IMR-90 (cell line): ENCODE measurements at regions not wholly inside any gene's neighbourhood (a gene's known extent, or its start where the extent isn't known, plus 50 kb on each side); places are given as distances from the start of the nearest gene placed in this dataset.
"Not testable (repeated sequence)": the region's sequence is repeated elsewhere in the genome, so short reads cannot be mapped to it uniquely, and the experiment has no call there.

Source experiments
- ATAC-seq: fragments of 200-7000 bp; cut with Tn5 transposase; 2 replicates; pipeline ENCODE4 v1.9.1; 2020; ENCODE audit warnings: low read depth, mild to moderate bottlenecking, moderate library complexity
- BruUV-seq: library from RNA; stranded (reverse); fragments of 400-500 nt; replicated peaks from 2 replicates; lab custom pipeline; 2021; lab: Mats Ljungman, UMichigan
- CTCF ChIA-PET: fragments of 300-600 bp; formaldehyde crosslinking; extraction: SDS; loops from one replicate; lab custom pipeline; 2021; ENCODE audit warnings: antibody characterized with exemption; lab: Yijun Ruan, JAX
- POLR2A ChIA-PET: fragments of 300-600 bp; sonication (Branson Sonifier 250); formaldehyde crosslinking; loops from one replicate; lab custom pipeline; 2022; ENCODE audit warnings: antibody characterized with exemption; ENCODE audit not compliant: unreplicated experiment; lab: Charles Lee
- DNase-seq: peaks from one replicate; pipeline ENCODE4 v3.0.0; 2013
- H2AFZ ChIP-seq: replicated peaks from 2 replicates; pipeline ENCODE3; 2013; ENCODE audit warnings: low read length, mild to moderate bottlenecking; ENCODE audit not compliant: poor library complexity
- H2AK5ac ChIP-seq: 2 replicates; pipeline ENCODE4 v1.6.1; 2013; ENCODE audit warnings: low read depth, low read length, inconsistent platforms
- H2AK9ac ChIP-seq: replicated peaks from 2 replicates; pipeline ENCODE3; 2013; ENCODE audit warnings: mild to moderate bottlenecking, low read depth, low read length, moderate library complexity; ENCODE audit not compliant: poor library complexity
- H2BK120ac ChIP-seq: 2 replicates; pipeline ENCODE4 v1.6.1; 2013; ENCODE audit warnings: low read depth, low read length, inconsistent platforms
- H2BK15ac ChIP-seq: 3 replicates; pipeline ENCODE4 v1.6.1; 2013; ENCODE audit warnings: low read depth, low read length, inconsistent platforms
- H2BK20ac ChIP-seq: 2 replicates; pipeline ENCODE4 v1.6.1; 2013; ENCODE audit warnings: low read depth, mild to moderate bottlenecking, inconsistent platforms, low read length, moderate library complexity
- H2BK5ac ChIP-seq: 2 replicates; pipeline ENCODE4 v1.6.1; 2013; ENCODE audit warnings: mild to moderate bottlenecking, low read depth, low read length, inconsistent platforms; ENCODE audit not compliant: poor library complexity, severe bottlenecking
- H3K14ac ChIP-seq: replicated peaks from 2 replicates; pipeline ENCODE4 v1.6.1; 2013; ENCODE audit warnings: low read depth, low read length, inconsistent platforms
- H3K18ac ChIP-seq: 2 replicates; pipeline ENCODE4 v1.6.1; 2013; ENCODE audit warnings: low read depth, low read length, control low read depth
- H3K23ac ChIP-seq: 2 replicates; pipeline ENCODE4 v1.6.1; 2013; ENCODE audit warnings: low read depth, low read length, inconsistent platforms
- H3K27ac ChIP-seq: 2 replicates; pipeline ENCODE4 v1.5.1; 2013; ENCODE audit warnings: mild to moderate bottlenecking, control low read depth, low read length; ENCODE audit not compliant: insufficient read depth
- H3K27me3 ChIP-seq: 2 replicates; pipeline ENCODE4 v1.6.1; 2013; ENCODE audit warnings: low read length; ENCODE audit not compliant: control insufficient read depth, insufficient read depth
- H3K36me3 ChIP-seq: 2 replicates; pipeline ENCODE4 v1.6.1; 2013; ENCODE audit warnings: low read length, mixed read lengths; ENCODE audit not compliant: control insufficient read depth, insufficient read depth
- H3K4ac ChIP-seq: 2 replicates; pipeline ENCODE4 v1.6.1; 2013; ENCODE audit warnings: low read depth, low read length, inconsistent platforms
- H3K4me1 ChIP-seq: 2 replicates; pipeline ENCODE4 v1.6.1; 2013; ENCODE audit warnings: low read length, mixed read lengths; ENCODE audit not compliant: control insufficient read depth, insufficient read depth
- H3K4me2 ChIP-seq: 2 replicates; pipeline ENCODE4 v1.6.1; 2013; ENCODE audit warnings: low read depth, mild to moderate bottlenecking, control low read depth, low read length, moderate library complexity
- H3K4me3 ChIP-seq: 2 replicates; pipeline ENCODE4 v1.5.1; 2013; ENCODE audit warnings: low read depth, mild to moderate bottlenecking, control low read depth, low read length, moderate library complexity; ENCODE audit not compliant: insufficient read depth
- H3K56ac ChIP-seq: 2 replicates; pipeline ENCODE4 v1.6.1; 2013; ENCODE audit warnings: low read length, inconsistent platforms; ENCODE audit not compliant: insufficient read depth; ENCODE audit errors: extremely low read depth
- H3K79me1 ChIP-seq, 2 experiments: 2 replicates each; pipeline ENCODE4 v1.6.1; 2013; ENCODE audit warnings: low read length in 2 of 2, inconsistent platforms in 1 of 2, low read depth in 1 of 2
- H3K9ac ChIP-seq: 2 replicates; pipeline ENCODE4 v1.6.1; 2013; ENCODE audit warnings: low read depth, low read length, control low read depth
- H3K9me1 ChIP-seq: 2 replicates; pipeline ENCODE4 v1.6.1; 2013; ENCODE audit warnings: low read length, inconsistent platforms; ENCODE audit not compliant: insufficient read depth
- H3K9me3 ChIP-seq: 2 replicates; pipeline ENCODE4 v1.6.1; 2013; ENCODE audit warnings: low read length; ENCODE audit not compliant: control insufficient read depth, insufficient read depth
- H4K20me1 ChIP-seq: 2 replicates; pipeline ENCODE4 v1.6.1; 2013; ENCODE audit warnings: low read length, inconsistent platforms; ENCODE audit not compliant: insufficient read depth
- H4K5ac ChIP-seq: 2 replicates; pipeline ENCODE4 v1.6.1; 2013; ENCODE audit warnings: mild to moderate bottlenecking, low read depth, low read length, control low read depth
- H4K8ac ChIP-seq, 2 experiments: 2 replicates each; pipeline ENCODE4 v1.6.1; 2013; ENCODE audit warnings: low read depth in 2 of 2, low read length in 2 of 2, control low read depth in 1 of 2, inconsistent platforms in 1 of 2
- H4K91ac ChIP-seq: 2 replicates; pipeline ENCODE4 v1.6.1; 2013; ENCODE audit warnings: low read depth, low read length, inconsistent platforms; ENCODE audit not compliant: insufficient read depth
- WGBS, 2 experiments: methylation state at CpG; one replicate each; pipeline versions ENCODE4 v1.1.5 to v1.1.7; 2013; ENCODE audit warnings: missing lambda C conversion rate in 2 of 2; ENCODE audit not compliant: insufficient read length in 1 of 2; ENCODE audit errors: extremely low coverage in 2 of 2; 5-methylcytosine and 5-hydroxymethylcytosine counted together
- dilution Hi-C: fragments of 300-500 bp; cut with HindIII; formaldehyde crosslinking; loops from one replicate; pipeline ENCODE4 v1.14.3; 2018; ENCODE audit warnings: low sequenced_read_pairs; ENCODE audit not compliant: unreplicated experiment
- in situ Hi-C: fragments of 300-500 bp; cut with MboI; formaldehyde crosslinking; loops from 3 replicates; pipeline ENCODE4 v1.14.3; 2019; ENCODE audit warnings: low sequenced_read_pairs, inconsistent platforms, mixed read lengths
- intact Hi-C: fragments of 100-400 bp; cut with micrococcal nuclease; formaldehyde crosslinking; loops from 2 replicates; pipeline ENCODE4 v1.10.0; 2022

GRCh38 chr2:238543732-238544131 lies 117.0 kb downstream of the ASB1 start:
- H4K8ac ChIP-seq, H3K56ac ChIP-seq, H3K27ac ChIP-seq, H2BK5ac ChIP-seq, H4K20me1 ChIP-seq, H3K9me3 ChIP-seq, BruUV-seq, H3K9me1 ChIP-seq, H2AK5ac ChIP-seq, H3K27me3 ChIP-seq, ATAC-seq, in situ Hi-C loops, H3K14ac ChIP-seq, H3K9ac ChIP-seq, H4K5ac ChIP-seq, H3K4me2 ChIP-seq, DNase-seq, H2AFZ ChIP-seq, H3K23ac ChIP-seq, H3K79me1 ChIP-seq, CTCF ChIA-PET, H2AK9ac ChIP-seq, dilution Hi-C loops, H3K4me1 ChIP-seq, H3K18ac ChIP-seq, H3K4ac ChIP-seq, POLR2A ChIA-PET, H2BK20ac ChIP-seq, intact Hi-C loops, H2BK120ac ChIP-seq, H2BK15ac ChIP-seq, H3K4me3 ChIP-seq, H4K91ac ChIP-seq, H3K36me3 ChIP-seq: not testable (repeated sequence)
- 0% methylated on average over 1 of the region's 3 CpGs; no CpG with 5 or more reads in 1 of the 2 experiments for WGBS, 2 experiments
